ENCODE measurements at regions not wholly inside any gene's neighbourhood (a gene's known extent, or its start where the extent isn't known, plus 50 kb on each side); places are given as distances from the start of the nearest gene placed in this dataset.

DNA sequence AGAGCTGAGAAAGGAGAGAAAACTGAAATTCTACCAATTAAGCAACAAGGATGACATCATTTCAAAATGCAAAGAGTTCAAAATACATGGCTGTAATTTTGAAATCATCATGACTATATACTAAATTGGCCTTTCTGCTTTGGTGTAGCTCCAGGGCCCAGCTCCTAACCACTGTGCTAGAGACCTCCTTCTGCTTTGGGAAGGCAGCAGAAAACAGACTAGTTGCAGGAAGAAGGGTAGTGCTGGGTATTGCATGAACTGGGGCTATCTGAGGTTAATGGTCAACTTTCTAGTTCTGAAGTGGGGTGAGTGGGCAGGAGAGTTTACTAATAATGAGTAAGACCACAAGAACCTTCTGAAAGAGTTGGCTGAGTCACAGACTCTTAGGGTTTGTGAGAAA is 66.2 kb downstream of the PTGER2 start:
- peak; percentile 90 for DNase-seq (ENCODE audit: low read depth)
- TF ChIP-seq, protein P1, sequence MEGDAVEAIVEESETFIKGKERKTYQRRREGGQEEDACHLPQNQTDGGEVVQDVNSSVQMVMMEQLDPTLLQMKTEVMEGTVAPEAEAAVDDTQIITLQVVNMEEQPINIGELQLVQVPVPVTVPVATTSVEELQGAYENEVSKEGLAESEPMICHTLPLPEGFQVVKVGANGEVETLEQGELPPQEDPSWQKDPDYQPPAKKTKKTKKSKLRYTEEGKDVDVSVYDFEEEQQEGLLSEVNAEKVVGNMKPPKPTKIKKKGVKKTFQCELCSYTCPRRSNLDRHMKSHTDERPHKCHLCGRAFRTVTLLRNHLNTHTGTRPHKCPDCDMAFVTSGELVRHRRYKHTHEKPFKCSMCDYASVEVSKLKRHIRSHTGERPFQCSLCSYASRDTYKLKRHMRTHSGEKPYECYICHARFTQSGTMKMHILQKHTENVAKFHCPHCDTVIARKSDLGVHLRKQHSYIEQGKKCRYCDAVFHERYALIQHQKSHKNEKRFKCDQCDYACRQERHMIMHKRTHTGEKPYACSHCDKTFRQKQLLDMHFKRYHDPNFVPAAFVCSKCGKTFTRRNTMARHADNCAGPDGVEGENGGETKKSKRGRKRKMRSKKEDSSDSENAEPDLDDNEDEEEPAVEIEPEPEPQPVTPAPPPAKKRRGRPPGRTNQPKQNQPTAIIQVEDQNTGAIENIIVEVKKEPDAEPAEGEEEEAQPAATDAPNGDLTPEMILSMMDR (conservative IDR thresholded peaks at IDR 0.05; ENCODE audit: control insufficient read depth, insufficient read depth, low read depth, low read length): no peak
- no peak overlapping the region for H3K4me3 ChIP-seq (ENCODE audit: control insufficient read depth, low read depth, low read length)

Measured in fibroblast of mammary gland (primary cell).